GM12891 (cell line): ENCODE measurements at regions not wholly inside any gene's neighbourhood (a gene's known extent, or its start where the extent isn't known, plus 50 kb on each side); places are given as distances from the start of the nearest gene placed in this dataset.

Source experiments
- POLR2A ChIP-seq: IDR thresholded peaks from 2 replicates; pipeline ENCODE4 v1.6.1; 2011; ENCODE audit warnings: low read depth, low read length, control low read depth
- POLR2AphosphoS5 ChIP-seq: IDR thresholded peaks from 2 replicates; pipeline ENCODE4 v1.6.1; 2011; ENCODE audit warnings: low read depth, low read length, control low read depth
- POU2F2 ChIP-seq: IDR thresholded peaks from 2 replicates; pipeline ENCODE4 v1.6.1; 2011; ENCODE audit warnings: low read depth, mild to moderate bottlenecking, control low read depth, low read length, moderate library complexity
- TAF1 ChIP-seq: IDR thresholded peaks from 2 replicates; pipeline ENCODE4 v1.6.1; 2011; ENCODE audit warnings: low read depth, low read length, control low read depth

DNA sequence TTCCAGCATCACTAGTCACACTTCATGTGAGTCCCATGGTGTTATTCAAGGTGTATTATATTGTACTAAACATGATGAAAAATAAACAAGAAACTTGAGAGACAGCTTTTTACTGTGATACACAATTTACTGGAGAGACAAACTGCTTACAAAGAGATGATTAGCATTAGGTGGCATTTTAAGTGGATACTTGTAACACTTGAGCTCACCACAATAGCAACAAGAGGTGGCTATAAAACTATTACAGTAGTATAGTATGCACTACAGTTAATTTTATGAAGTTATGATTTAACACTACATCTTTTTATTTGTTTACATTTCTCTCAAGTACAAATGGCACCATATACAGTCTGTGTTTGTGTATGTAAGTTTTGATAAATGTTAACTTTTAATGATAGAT lies 246.6 kb downstream of the PARM1 start:
- TF ChIP-seq TAF1 (no peak), POU2F2 (no peak), POLR2A (no peak), POLR2AphosphoS5 (no peak)
